Astrocyte of the hippocampus (primary cell): ENCODE measurements at regions not wholly inside any gene's neighbourhood (a gene's known extent, or its start where the extent isn't known, plus 50 kb on each side); places are given as distances from the start of the nearest gene placed in this dataset.

Experiments used
- DNase-seq: peaks from one replicate; pipeline ENCODE4 v3.0.0; 2011; ENCODE audit warnings: low read depth, low spot score

DNA sequence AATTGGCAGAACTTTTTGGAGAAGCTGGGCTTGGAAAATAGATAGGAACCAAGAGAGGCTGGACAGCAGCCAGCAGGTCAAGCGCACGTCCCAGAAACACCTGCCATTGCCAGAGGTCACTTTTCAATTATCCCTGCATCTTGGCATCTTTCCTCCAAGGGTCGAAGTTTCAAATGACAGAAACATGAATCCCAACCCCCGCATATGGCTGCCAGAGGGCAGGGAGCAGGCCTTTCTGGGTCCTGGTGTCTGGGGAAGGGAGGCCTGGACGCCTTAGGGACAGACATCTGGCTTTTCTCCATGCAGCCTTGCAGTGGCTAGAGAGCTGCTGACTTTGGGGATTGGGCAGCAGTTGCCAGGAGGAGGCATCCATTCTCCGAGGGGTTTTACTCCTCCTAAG lies 164.5 kb upstream of the TPM1 start:
- no peak for DNase-seq

DNA sequence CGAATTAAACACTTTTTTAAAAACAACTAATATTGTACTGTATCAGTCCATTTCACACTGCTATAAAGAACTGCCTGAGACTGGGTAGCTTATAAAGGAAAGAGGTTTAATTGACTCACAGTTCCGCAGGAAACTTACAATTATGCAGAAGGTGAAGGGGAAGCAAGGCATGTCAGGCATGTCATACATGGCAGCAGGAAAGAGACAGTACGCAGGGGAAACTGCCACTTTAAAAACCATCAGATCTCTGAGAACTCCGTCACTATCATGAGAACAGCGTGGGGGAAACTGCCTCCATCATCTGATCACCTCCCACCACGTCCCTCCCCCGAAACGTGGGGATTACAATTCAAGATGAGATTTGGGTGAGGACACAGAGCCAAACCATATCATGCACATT lies 162.8 kb upstream of the TPM1 start:
- DNase-seq, result no peak

DNA sequence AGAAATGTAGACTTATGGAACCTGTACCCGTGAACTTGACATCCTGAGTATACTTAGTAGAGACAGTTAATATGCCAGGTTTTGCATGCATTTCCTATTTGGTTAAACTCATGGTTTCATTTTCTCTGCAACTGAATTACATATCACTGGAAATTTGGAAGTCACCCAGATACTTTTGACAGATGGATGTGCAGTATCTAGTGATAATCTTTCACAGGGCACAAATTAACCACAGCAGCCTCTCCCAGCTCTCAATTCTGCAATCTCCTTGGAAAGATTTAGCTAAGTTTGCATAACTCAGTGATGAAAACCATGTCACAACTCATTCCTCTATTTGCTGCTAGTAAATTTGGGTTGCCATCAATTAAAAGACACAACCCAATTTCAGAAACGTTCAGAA lies 162.3 kb upstream of the TPM1 start:
- DNase-seq, result no peak

DNA sequence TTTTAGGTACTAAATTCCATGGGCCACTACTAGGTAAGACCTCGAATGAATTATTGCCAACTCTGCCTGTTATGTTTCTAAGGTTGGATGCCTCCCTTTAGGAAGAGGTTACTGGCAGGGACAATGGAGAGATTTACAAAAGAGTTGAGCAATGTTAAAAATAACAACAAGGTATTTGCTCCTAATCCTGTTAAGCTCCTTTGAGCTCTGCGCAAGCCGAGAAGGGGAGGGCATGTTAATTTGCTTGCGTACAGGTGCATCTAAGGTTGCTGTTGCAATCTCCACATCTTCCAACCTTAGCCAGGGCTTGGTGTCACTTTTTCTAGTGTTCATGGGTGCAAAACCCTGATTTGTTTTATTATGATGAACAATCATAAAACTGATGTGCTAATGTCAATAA lies 161.5 kb upstream of the TPM1 start:
- no peak for DNase-seq

DNA sequence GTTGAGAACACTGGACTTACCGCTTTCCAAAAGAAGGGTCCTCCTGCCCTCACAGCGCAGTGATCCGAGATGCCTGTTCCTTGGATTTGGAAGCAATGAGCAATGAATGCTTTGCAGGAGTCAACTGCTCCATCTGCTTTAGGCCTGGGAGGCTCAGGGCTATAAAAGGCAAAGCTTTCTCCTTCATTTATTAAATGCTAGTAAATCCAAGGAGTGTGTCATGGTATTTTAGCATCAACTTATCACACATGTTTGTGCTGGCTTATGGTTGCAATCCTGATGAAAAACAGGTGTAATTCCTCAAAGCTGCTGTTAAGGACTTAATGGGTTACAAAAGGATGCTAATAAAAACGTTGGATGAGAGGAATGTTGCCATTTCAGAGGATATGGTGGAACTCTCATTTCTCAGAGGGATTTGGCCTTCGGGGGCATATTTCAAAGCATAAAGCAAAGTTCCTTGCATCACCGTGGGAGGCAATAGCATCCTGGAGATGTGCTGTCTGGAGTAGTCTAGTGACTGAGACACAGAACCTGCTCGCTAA lies 158.5 kb upstream of the TPM1 start:
- no peak for DNase-seq

DNA sequence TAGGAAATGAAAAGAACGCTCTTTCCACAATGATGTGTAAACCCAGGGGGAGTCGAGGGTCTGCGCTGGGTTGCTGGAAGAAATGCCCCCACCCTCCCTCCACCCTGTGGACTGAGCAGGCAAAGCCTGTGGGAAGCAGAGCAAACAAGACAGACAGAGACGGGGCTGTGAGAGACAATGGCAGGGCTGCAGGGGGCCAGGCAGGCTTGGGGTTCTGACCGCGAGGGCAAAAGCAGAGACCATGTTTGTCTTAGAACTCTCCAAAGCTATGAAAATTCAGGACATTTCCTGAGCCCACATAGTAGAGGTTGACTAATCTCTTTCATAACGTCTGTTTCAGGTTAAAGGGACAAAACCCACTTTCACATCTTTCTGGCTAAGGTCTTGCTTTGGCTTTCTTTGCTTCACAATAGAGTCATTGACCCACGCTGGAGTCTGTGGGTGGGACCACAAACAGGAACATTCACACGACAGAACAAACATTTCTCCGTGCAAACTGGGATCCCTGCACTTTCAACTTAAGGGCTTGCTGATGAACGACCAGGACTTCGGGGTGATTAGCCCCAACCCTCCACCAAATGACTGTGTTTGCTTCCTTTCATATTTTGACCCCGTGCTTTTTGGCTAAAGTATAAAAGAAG lies 156.0 kb upstream of the TPM1 start:
- DNase-seq, result peak; percentile 74

DNA sequence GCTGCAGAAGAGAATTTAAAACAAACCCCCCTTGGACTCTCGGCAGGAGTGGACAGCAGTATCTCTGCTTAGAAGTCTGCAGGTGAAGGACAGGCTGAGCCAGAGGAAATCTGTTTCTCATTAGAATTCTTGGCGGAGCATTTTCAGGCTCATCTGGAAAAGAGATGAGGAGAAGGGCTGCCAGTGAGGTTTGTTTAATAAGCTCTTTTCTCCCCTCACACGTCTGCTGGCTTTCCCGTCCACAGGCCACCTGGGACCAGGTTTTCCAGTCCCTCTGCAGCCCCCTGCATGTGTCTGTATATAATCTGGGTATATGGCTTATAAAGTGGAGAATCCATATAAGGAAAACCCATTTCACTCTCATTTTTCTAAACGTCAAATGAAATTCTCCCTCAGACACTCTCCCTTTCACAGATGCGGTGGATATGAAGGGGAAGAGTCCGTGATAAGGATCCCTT lies 155.4 kb upstream of the TPM1 start:
- no peak for DNase-seq

DNA sequence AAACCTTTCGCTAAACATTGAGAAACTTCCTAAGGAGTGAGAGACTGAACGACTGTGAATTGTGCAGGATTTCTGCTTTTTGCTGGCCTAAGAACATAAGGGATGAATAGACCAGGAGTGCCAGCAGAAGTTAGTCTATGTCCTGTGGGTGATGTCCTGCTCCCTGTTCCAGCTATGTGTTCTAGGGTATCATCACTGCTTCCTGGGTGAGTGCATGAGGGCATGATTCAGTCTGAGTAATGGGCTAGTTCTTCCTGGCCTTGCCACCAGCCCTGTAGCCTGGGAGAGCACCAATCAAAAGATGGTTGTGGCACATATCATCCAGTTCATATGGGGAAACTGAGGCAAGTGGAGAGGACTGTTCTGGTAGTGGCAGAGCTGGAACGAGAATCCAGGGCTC lies 153.9 kb upstream of the TPM1 start:
- no peak for DNase-seq

DNA sequence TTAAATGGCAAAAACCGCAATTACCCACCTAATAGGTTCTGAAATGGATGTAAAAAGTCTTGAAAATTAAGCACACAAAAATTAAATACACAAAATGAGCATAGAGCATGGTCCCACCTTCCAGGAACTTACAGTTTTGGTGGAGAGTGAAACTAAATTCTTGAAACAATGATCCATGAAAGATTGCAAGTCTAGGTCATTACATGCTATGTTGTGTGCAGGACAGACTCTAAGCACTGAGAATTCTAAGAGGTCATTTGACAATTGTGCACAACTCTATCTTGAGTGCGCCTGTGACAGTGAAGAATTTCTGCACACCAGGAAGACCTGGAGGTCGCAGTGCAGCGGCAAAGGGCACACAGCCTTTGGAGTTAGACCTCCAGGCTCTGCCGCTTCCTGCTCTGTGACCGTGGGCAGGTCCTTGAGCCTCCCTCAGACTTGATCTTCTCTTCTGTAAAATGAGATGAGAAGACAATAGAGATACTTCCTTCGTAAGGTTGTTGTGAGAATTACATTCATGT lies 153.3 kb upstream of the TPM1 start:
- no peak for DNase-seq

DNA sequence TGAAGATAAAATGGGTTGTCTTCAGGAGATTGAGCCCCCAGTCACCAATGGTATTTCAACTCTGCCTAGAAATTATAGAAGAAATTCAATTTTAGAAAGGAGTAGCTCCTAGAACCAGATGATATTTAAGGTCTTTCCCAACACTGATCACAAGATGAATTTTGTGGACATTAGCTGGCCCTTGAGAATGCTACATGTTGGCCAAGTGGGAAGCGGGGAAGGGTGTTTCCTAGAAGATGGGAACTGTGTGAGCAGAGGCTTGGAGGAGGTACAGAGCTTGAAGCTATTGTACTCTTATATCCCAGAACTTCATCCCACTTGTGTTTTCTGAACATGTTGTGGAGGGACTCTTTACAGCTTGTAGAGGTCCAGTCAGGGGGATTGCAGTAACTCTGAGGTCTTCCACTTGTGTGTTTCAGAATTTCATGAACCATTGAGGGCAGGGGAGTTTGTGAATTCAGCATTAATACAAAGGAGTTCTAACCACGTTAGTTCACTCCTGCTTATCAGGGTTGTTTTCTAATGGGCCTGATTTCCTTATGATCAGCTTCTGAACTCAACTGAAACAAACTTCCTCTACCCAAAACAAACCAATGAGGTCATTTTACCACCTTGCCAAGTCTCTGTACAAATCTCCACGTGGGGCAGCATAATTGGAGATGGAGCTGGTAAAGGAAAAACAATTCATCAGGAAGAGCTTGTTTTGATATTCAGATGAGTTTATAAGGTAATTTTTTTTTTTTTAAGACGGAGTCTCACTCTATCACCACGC lies 152.6 kb upstream of the TPM1 start:
- DNase-seq, result peak; percentile 86

DNA sequence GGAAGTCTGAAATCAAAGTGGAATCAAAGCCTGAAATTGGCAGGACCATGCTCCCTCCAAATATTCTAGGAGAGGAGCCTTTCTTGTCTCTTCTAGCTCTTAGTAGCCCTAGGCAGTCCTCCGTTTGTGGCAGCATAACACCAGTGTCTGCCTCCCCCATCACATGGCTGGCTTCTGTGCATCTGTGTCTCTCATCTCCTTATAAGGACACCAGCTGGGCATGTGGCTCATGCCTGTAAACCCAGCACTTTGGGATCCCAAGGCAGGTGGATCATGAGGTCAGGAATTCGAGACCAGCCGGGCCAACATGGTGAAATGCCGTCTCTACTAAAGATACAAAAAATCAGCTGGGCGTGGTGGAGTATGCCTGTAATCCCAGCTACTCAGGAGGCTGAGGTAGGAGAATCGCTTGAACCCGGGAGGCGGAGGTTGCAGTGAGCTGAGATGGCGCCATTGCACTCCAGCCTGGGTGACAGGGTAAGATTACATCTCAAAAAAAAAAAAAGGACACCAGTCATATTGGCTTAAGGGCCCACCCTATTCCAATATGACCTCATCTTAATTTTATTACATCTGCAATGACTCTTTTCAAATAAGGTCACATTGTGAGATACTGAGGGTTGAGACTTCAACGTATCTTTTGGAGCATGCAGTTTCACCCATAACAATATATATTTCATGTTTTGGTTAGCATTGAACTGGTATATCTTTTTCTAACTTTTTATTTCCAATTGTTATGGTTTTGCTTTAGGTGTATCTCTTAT lies 148.0 kb upstream of the TPM1 start:
- DNase-seq, result peak; percentile 26

DNA sequence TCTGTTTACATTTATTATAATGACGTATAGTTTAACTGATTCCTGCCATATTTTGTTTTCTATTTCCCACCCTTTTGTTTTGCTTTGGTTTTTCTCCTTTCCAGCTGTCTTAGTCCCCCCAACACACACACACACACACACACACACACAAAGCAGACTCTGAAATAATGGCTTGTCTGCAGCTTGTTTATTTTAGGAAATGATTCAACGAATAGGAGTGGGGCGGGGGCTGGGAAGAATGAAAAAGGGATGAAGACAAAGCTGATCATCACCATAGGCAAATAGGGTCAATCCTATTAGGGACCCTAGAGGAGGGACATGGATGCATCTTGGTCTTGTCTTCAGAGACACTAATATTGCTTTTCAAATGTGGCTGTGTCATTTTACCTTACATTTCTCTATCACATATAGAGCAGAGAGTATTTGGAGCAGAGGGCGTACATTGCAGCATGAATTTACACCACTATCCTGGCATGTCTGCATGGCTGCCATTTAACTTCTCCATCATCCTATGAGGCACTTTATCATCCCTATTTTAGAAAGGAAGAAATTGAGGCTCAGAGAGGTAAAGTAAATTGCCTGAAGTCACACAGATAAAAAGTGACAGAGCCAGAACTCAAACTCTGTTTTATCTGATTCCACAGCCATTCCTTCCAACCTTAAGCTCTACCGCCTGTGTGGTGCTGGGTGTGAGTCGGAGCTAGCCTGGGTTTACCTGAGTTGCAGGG lies 147.2 kb upstream of the TPM1 start:
- peak; percentile 72 for DNase-seq

DNA sequence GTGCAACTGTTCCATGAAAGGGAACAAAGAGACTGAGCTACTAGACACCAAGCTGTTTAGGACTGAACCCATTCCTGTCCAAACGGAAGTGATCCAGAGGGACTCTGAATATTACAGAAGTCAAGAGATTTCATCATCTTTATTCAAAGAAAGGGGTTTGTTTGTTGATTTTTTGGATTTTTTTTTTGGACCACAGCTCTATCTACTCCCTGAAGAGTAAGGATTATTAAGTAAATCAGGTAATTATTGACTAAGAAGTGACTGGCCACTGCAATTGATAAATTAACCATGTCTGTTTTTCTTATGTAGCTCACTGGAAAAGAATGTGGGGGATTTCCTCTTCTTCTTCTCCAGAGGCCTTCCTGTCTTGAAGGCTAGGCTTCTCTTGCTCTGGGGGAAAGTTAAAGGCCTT lies 146.6 kb upstream of the TPM1 start:
- peak; percentile 79 for DNase-seq

DNA sequence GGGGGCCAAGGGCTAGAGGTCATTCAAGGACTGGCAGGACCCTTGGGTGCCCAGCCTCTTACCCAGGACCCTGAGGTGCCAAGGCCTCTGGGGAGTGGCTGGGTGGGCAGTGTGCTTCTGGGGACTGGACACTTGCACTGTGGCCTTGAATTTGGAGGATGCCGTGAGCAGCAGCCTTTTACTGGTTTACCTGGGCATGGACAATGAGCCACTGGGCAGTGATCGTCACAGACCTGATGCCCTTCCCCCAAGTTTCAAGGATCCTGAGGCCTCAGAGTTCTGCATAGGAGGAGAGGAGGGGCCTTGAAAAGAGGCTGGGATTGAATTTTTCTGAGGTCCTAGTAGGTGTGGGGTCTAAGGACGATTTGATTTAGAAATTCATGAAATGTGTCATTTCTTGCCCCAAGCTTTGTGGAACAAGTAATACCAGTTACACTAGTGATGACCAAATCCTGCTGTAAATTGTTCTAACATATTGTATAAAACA lies 146.1 kb upstream of the TPM1 start:
- DNase-seq, result peak; percentile 57

DNA sequence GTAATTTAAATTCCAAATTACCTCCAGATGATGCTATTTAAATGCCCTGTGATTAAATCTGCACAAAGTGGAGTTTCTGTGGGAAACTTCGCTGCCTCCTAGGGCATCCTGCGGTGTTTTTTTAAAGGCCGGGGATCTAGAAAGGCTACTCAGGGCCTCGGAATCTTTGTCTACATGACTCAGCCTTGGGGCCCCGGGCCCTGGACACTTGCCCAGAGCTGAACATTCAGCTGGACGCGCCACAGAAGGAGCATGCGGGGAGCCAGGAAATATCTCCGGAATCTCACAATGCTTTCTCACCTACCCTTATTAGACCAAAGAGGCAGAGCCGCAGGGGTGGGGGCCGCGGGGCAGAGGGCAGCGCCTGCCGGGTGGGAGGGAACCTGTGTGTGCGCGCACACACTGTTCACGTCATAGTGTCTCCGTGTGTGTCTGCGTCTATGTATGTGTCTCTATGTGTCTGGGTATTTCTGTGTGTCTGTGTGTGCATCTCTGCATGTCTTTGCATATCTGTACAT lies 145.5 kb upstream of the TPM1 start:
- DNase-seq, result peak; percentile 100

DNA sequence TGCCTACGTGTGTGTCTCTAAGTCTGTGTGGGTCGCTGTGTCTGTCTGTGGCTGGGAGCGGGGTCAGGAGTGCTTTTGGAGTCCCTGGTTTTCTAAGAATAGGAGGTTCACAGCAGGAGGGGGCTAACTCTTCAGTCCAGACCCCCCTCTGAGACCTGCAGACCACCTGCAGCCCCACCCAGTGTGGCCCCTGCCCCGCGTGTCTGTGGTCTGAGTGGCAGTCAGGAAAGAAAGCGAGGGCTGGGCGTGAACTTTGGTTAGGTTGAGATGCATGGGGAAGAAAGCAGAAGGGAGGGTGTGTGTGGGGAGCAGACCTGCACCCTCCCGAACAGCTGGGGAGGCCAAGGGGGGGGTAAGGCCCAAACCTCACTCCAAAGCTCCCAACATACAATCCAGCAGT lies 144.9 kb upstream of the TPM1 start:
- no peak for DNase-seq

DNA sequence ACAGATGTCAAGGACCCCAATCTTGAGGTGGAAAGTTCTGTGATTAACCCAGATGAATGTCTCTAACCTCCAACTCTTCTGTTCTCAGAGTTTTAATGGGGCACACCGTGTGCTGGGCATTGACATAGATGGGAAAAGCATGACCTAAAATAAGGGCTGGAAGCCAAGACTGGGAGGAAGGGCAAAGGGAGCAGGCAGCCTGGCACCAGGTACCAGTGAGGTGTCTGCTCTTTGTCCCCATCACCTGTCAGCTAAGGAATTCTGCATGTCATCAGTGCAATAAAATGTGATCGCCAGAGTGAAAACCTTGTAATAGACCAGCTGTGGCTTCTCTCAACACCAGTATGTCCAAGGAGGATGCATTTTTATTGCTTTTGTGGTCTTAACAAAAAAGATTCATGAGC lies 143.5 kb upstream of the TPM1 start:
- no peak for DNase-seq

DNA sequence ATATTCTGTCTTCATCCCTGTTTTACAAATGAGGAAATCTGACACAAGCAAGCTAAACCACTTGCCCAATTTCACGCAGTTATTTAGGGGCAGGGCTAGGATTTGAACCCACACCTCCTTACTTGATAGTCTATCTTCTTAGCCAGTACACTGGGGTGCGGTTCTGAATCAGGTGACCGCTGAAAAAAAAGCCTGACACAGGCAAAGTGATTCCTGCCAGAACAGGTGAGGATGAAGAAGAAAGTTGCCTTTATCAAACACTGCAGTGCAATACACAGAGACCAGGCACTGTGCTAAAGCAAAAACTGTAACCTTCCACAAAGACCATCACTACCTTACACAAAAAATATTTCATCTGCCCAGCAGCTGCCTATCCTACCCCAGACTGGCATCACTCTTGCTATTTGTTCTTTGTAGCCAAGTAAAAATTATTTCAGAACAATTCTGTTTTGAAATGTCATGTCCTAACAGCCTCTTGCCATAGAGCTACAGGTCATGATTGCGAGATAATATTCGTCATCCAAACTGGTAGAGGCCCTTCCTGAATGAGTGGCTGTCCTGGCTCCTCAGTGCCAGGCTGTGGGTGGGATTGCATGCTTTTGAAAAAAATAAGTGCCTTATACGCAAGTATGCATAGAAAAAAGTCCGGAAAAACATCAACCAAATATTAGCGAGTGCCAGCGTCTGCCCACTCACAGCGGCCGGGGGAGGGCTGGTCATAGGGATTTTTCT lies 142.3 kb upstream of the TPM1 start:
- DNase-seq, result no peak

DNA sequence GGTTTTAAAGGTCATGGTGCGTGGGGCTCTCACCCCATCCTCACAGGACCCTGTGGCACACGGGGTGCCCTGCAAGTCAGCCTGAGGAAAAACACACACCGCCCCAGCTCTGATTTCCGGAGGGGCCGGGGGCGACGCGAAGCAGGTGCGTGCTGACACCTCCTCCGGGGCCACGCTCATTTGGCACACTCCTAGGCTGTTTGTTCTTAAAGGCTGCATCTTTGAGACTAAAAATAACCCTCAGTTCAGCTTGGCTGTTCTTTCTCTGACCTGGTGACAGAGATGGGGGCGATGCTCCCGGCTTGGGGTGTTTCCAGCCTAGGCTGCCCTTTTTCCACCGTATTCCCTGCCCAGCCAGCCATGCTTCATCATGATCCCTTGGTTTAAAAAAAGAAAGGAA lies 141.5 kb upstream of the TPM1 start:
- no peak for DNase-seq

DNA sequence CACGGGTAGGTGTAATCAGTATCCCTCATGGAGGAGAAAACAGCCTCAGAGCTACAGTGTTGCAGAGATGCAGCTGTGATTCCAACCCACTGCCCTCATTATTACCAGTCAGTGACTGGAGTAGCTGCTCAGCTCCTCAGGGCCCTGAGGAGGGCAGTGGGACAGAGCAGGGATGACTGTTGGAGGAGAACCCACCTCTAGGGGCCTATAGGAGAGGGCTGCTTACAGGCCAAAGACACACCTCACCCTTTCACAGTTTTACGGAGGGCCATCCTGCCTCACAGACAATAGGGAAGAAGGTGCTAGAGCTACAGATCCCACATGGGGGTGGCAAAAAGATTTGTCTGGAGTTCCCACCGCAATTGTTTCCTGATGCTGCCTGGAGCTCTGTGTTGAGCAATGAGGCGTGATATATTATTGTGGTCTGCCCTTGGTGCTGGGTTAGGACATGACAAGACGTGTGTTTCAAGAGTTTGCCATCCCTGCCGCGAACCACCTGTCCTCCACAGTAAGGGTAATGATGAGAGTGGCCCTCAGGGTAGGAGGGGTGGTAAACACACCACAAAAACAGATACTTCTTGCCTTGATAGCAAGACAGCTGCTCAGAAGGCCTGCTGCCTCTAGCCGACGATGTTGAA lies 140.5 kb upstream of the TPM1 start:
- no peak for DNase-seq
